ENCODE measurements at regions not wholly inside any gene's neighbourhood (a gene's known extent, or its start where the extent isn't known, plus 50 kb on each side); places are given as distances from the start of the nearest gene placed in this dataset.

GRCh38 chr9:93829271-93830011 is 125.7 kb downstream of the BARX1 start:
- no peak for ATAC-seq
- peak; percentile 30 for DNase-seq (ENCODE audit: low spot score)

DNA sequence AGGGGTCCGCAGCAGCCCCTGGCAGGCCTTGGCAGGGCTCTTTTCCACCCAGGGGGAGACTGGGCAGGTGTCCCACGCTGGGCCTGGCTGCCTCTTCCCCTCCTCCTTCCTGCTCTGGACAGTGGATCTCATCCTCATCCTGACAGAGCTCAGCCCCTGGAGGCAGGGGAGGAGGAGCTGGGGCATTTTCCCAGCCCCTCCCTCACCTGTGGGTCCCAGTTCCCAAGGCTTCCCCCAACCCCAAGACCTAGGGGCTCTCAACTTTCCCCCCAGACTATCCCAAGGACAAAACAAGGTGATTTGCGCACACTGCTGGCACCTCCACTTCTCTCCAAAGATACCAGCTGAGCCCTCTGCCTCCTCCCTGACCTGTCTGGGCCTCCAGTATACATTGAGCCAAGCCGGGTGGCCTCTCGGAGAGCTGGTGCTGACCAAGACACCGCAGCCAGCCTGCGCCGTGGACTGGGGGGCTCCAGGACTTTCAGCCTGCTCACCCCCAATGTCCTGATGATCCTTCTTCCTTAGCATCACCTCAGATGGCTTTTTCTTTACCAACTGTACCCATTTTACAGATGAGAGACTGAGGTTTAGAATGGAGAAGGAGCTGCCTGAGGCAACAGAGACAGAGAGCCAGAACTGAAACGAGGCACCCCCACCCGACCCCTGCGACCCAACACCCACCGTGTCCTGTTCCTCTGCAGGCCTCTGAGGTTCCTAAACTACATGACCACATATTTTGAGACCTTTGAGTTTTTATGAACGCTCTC is 126.6 kb downstream of the BARX1 start:
- ATAC-seq = no peak
- DNase-seq (ENCODE audit: low spot score) = peak; percentile 33

DNA sequence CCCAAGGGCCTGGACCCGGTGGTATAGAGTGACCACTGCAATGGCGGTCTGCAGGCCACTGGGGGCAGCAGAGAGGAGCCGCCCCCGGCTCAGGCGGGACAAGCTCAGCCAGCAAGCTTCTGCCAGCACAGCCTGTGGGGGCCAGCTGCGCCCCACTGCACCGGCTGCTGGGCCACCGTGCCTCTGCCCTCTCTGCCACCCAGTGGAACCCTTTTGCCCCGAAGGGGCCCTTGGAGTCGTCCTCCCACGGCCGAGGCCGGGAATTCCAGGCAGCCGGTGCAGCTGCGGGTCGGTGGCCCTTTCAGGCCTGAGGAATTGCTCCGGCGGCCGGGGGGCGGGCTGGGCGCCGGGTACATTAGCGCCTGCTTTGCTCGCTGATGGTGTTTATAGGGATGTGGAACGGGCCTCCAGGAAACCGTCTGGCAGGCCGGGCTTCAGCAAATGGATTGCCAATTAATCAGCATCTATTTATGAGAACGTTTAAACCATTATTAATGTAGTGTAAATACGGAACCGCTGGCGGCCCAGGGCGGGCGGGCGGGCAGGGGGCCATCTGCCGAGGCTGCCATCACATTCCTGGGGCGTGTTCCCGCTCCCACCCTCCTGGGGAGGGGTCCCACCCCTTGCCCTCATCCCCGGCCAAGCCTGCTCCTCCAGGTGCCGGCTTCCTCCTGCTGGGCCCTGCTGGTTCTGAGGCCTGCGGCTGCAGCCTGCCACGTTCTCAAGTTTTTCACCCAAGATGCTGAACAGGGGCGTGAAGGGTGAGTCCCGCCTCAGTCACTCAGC is 127.4 kb downstream of the BARX1 start:
- peak; percentile 51 for DNase-seq (ENCODE audit: low spot score)

GRCh38 chr9:93826905-93827544 is 128.1 kb downstream of the BARX1 start:
- ATAC-seq = peak; percentile 29

More for the DNA sequence above, 127.4 kb downstream of the BARX1 start:
- peak; percentile 96 for ATAC-seq

GRCh38 chr9:93826209-93826608 is 128.9 kb downstream of the BARX1 start:
- no peak for ATAC-seq
- peak; percentile 42 for DNase-seq (ENCODE audit: low spot score)

More at GRCh38 chr9:93826905-93827544, 128.1 kb downstream of the BARX1 start:
- DNase-seq (ENCODE audit: low spot score) = peak; percentile 39

DNA sequence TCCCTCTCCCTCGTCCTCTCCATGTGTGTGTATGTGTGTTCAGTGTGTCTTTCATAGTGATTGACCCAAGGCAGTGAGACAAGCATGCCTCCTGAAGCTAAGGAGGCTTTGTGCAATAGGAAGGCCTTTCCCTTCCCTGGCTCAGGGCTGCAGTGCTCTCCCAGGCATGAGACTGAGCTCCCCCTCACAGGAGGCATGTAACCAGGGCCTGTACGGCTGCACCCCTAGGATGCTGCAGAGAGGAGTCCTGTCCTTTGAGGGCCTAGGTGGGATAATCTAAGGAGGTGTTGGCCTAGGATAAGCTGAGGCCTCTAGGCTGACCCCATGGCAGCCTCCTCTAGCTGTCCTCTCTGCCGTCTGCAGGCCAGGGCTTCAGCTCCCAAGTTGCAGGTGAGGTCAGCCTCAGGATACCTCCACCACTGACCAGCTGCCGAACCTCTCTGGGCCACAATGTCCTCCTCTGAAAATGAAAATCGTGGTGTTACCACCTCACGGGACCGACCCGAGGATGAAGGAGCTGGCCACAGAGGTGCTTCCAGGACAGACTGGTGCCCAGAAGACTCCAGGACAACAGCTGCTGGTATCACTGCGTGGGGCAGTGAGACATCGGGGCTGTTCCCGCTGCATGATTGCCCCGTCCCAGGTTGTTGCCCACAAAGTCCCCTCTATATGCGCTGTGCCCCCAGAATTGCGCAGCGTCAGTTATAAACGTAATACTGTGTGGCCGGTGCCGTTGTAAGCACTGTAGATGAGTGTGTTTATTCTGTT is 129.6 kb downstream of the BARX1 start:
- DNase-seq (ENCODE audit: low spot score) = peak; percentile 23
- no peak for ATAC-seq

DNA sequence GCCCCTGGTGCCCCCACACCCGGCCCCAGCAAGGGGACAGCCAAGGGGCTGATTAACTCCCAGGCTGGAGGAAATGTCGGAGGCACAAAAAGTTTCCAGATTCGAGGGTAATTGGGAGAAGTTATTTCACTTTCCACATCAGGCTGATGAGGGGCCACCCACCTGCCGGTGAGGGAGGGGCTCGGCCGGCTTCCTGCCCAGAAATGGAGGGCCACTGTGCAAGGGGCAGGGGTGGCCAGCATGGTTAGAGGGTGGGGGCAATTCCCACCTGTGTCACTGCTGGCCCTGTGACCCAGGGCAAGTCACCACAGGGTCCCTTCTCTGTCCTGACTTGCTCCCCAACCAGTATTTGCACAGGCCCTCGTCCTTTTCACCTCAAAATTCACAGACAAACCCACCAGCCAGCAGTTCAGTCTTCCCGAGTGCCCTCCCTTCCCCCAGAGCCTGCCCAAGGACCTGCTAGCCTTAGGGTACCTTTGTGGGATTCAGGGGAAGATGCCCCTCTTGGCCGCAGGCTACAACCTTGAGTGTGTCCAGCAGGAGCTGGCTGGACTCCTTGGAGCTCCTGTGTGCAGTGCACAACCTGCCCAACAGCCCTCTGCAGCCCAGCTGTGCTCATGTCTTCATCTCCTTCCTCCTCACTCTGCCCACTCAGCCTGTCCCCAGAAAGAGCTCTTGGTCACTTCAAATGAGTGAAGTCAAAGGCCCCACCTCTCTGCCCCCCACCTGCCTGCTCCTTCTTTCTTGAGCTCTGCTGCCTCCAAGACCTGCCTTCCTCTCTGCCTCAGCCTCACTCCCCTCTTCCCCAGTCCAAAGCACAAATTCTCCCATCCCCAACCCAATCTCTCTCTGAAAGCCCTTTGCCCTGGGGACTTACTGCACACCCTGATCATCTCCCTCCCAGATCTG is 130.5 kb downstream of the BARX1 start:
- DNase-seq (ENCODE audit: low spot score) (peak; percentile 27), ATAC-seq (no peak)

- ATAC-seq = no peak
Measured at GRCh38 chr9:93823245-93824072, 131.7 kb downstream of the BARX1 start.

GRCh38 chr9:93822229-93822628 is 132.9 kb downstream of the BARX1 start:
- ATAC-seq = no peak

More at GRCh38 chr9:93823245-93824072, 131.7 kb downstream of the BARX1 start:
- peak; percentile 24 for DNase-seq (ENCODE audit: low spot score)

GRCh38 chr9:93821307-93821703 is 133.8 kb downstream of the BARX1 start:
- DNase-seq (ENCODE audit: low spot score) = no peak
- ATAC-seq = no peak

More at GRCh38 chr9:93822229-93822628, 132.9 kb downstream of the BARX1 start:
- no peak for DNase-seq (ENCODE audit: low spot score)

- DNase-seq (ENCODE audit: low spot score) (no peak), ATAC-seq (peak; percentile 25)
Measured at GRCh38 chr9:93820667-93821306, 134.4 kb downstream of the BARX1 start.

DNA sequence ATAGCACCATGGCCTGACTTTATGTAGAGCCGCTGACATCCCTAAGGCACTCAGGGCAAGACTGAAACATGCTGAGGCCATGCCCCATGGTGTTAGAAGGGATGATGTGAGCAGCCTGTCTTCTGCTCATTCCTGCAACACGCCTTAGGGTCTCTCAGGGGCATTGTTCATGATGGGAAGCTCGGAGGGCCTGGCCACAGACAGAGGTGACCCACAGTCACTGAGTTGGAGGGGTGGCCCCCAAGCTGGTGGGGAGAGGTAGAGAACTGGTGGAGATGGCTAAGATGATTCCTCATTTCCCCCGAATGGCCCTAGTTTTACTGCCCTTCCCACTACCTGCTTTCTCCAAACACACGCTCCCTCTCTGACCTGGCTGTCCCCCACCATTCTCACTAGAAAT is 135.2 kb downstream of the BARX1 start:
- DNase-seq (ENCODE audit: low spot score) (no peak), ATAC-seq (no peak)

- ATAC-seq = no peak
Measured at GRCh38 chr9:93818827-93819472, 136.2 kb downstream of the BARX1 start.

GRCh38 chr9:93818237-93818636 is 136.9 kb downstream of the BARX1 start:
- no peak for DNase-seq (ENCODE audit: low spot score)
- ATAC-seq = no peak

More at GRCh38 chr9:93818827-93819472, 136.2 kb downstream of the BARX1 start:
- no peak for DNase-seq (ENCODE audit: low spot score)

- DNase-seq (ENCODE audit: low spot score) = no peak
- ATAC-seq = no peak
Measured at GRCh38 chr9:93815677-93816076, 139.5 kb downstream of the BARX1 start.

DNA sequence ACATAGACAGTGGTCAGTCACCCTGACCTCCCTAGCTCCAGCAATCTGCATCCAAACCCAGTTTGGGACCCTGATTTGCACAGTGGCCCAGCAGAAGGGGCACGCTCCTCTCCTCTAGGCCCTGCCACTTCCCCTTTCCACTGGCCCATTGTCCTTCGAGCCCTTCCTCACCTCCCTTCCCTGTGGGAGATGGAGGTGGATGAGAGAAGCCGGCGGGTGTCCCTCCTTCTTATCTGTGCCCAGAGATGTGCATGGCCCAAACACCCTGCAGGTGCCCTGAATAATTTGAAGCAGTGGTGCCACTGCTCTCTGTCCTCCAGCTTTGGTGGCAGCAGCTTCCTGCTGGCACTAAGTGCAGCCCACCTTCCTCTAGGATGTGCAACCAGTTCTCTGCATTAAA is 140.0 kb downstream of the BARX1 start:
- DNase-seq (ENCODE audit: low spot score) (no peak), ATAC-seq (no peak)
